OCI-LY3 (cell line): ENCODE measurements at regions not wholly inside any gene's neighbourhood (a gene's known extent, or its start where the extent isn't known, plus 50 kb on each side); places are given as distances from the start of the nearest gene placed in this dataset.

Experiments
- H2AFZ ChIP-seq: fragments of 200-600, 300-600 bp; shearing (Covaris generic); 2 replicates; pipeline ENCODE4 v1.6.0; 2014; ENCODE audit warnings: antibody characterized with exemption, low read depth, low read length
- H3K27ac ChIP-seq: fragments of 200-600, 300-600 bp; sonication (generic); 2 replicates; pipeline ENCODE4 v1.5.1; 2014; ENCODE audit warnings: mild to moderate bottlenecking, low read length, moderate library complexity, mixed read lengths
- H3K27me3 ChIP-seq: fragments of 200-600, 300-600 bp; sonication (generic); 2 replicates; pipeline ENCODE4 v1.6.1; 2014; ENCODE audit warnings: low read depth, low read length, mixed read lengths
- H3K36me3 ChIP-seq: fragments of 200-600, 300-600 bp; sonication (generic); replicated peaks from 2 replicates; pipeline ENCODE3; 2014; ENCODE audit warnings: low read depth, low read length, mixed read lengths
- H3K4me1 ChIP-seq: fragments of 300-600, 200-600 bp; sonication (generic); 2 replicates; pipeline ENCODE4 v1.6.1; 2014; ENCODE audit warnings: low read length, mixed read lengths
- H3K4me2 ChIP-seq: fragments of 200-600, 300-600 bp; sonication (generic); 2 replicates; pipeline ENCODE4 v1.6.1; 2014; ENCODE audit warnings: low read length, mixed read lengths
- H3K4me3 ChIP-seq: fragments of 300-600, 200-600 bp; sonication (generic); 2 replicates; pipeline ENCODE4 v1.5.1; 2014; ENCODE audit warnings: antibody characterized with exemption, mild to moderate bottlenecking, low read length, moderate library complexity
- H3K79me2 ChIP-seq: fragments of 300-600, 200-600 bp; shearing (Covaris generic); 2 replicates; pipeline ENCODE4 v1.6.1; 2014; ENCODE audit warnings: mild to moderate bottlenecking, low read length, mixed read lengths
- H3K9ac ChIP-seq: fragments of 300-600, 200-600 bp; shearing (Covaris generic); 2 replicates; pipeline ENCODE4 v1.6.0; 2014; ENCODE audit warnings: mild to moderate bottlenecking, low read length, moderate library complexity
- H3K9me3 ChIP-seq: fragments of 200-600, 300-600 bp; shearing (Covaris generic); 2 replicates; pipeline ENCODE4 v1.6.1; 2014; ENCODE audit warnings: low read length, mixed read lengths; ENCODE audit not compliant: insufficient read depth
- H4K20me1 ChIP-seq: fragments of 200-600, 300-600 bp; sonication (generic); 2 replicates; pipeline ENCODE4 v1.6.1; 2016; ENCODE audit warnings: low read length, mixed read lengths; ENCODE audit not compliant: insufficient read depth
- CTCF ChIP-seq: fragments of 200-600, 300-600 bp; sonication (generic); IDR thresholded peaks from 2 replicates; pipeline ENCODE4 v1.5.1; 2014; ENCODE audit warnings: antibody characterized with exemption, low read length, low read depth
- EZH2phosphoT487 ChIP-seq: fragments of 200-600 bp; shearing (Covaris generic); IDR thresholded peaks from 2 replicates; pipeline ENCODE4 v1.6.1; 2018; ENCODE audit warnings: antibody characterized with exemption, mixed run types, low read depth

DNA sequence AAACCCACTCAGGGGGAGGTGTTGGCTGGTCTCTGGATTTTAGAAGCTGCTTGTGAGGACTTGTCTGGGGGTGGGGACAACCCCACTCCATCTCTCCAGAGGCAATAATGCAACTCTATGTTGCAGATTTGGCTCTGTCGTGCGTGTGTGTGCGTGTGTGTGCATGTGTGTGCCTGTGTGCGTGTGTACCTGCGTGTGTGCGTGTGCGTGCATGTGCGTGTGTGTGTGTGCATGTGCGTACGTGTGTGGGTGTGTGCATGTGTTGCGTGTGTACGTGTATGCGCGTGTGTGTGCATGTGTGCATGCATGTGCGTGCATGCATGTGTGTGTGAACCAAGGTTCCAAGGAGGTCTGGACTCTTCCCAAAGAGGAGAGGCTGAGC, 120.4 kb upstream of the LHX1 start:
- no peaks in the 10 kb centered on the region for H3K9me3 ChIP-seq
- H2AFZ ChIP-seq = no peak overlapping the region
- H3K79me2 ChIP-seq = no peaks in the 10 kb centered on the region
- H3K9ac ChIP-seq = no peak overlapping the region
- H3K27me3 ChIP-seq = peaks cover 9% of the 10 kb centered on the region
- H4K20me1 ChIP-seq = no peaks in the 10 kb centered on the region
- no peak overlapping the region for H3K4me3 ChIP-seq
- H3K4me2 ChIP-seq = no peak overlapping the region
- no peak for TF ChIP-seq EZH2phosphoT487
- no peak for TF ChIP-seq CTCF
- no peaks in the 10 kb centered on the region for H3K4me1 ChIP-seq
- no peak overlapping the region for H3K27ac ChIP-seq
- no peaks in the 10 kb centered on the region for H3K36me3 ChIP-seq

DNA sequence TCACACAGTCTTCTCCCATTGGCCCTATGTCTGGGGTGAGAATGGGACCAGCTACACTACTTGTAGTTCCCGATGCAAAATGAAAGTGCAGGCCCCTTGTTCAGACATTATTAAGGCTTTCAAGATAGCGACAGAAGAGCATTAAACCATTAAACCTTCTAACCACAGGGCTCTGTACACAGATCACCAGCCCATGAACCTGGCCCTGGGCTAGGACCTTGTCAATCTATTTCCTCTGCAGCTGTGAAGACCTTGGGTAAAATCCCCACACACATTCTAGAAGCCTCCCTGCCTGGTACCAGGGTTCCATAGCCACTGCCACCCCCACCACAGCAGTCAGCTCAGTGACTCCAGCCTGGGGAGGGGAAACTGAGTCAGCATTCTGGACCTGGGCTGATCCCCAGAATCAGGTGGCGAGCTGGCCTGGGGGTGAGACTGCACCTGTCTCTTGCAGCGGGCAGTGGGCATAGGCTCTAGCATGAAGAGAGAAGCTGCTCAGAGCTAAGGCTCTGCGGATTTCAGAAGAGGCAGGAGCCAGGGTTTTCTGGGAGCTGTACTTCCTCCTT, 119.7 kb upstream of the LHX1 start:
- Histone ChIP-seq H3K9ac (no peak overlapping the region), H3K36me3 (no peaks in the 10 kb centered on the region), H3K4me3 (no peak overlapping the region), H3K79me2 (no peaks in the 10 kb centered on the region), H4K20me1 (no peaks in the 10 kb centered on the region), H2AFZ (no peak overlapping the region), H3K4me2 (no peak overlapping the region), H3K9me3 (no peaks in the 10 kb centered on the region), H3K27ac (no peak overlapping the region), H3K4me1 (no peaks in the 10 kb centered on the region), H3K27me3 (peaks cover 8% of the 10 kb centered on the region; the same call in 1 of the 2 replicates)
- no peak for TF ChIP-seq EZH2phosphoT487
- TF ChIP-seq CTCF = no peak

- TF ChIP-seq EZH2phosphoT487 = no peak
- no peaks in the 10 kb centered on the region for H3K9me3 ChIP-seq
These were observed 119.0 kb upstream of the LHX1 start for GRCh38 chr17:36818134-36818825.

DNA sequence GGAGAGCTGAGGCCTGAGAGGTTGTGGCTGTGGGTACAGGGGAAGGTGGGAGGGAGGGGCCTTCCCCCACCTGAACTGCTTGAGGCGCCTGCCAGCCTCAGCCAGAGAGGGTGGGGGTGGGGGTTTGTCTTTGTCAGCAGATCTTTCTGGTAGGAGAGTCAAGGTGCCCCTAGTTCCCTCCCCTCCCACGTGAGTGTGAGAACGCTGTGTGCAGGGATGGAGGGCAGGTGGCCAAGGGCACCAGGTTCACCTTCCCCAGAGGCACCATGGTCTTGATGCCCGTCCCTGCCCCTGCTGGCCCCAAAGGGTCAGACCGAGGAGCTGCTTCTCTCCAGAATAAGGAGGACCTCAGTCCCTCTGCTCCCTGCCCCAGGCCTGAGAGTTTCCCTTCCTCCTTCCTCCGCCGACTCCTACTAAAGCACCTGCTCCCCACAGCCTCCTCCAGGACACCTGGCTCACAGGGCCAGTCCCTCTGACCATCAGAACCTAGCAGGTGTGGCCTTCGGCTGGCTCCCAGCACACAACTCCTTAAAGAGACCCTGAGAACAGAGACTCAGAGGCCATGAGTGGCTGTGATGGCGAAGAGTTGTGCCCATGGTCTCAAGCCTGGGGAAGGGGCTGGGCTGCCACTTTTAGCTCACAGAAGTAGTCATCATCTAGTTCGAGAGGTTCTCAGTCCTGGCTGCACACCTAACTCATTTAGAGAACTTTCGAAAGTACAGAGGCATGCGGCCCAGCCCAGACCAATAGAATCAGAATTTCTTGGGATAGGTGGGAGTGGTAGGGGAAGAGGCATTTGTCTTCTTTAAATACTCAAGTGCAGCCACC, 113.2 kb upstream of the LHX1 start:
- Histone ChIP-seq H3K9ac (peak overlapping the region; percentile 29; the same call in 1 of the 2 replicates), H3K27me3 (peaks cover 8% of the 10 kb centered on the region; the same call in 1 of the 2 replicates), H3K4me2 (peak overlapping the region; percentile 61), H3K4me3 (peak overlapping the region; percentile 38; the same call in 1 of the 2 replicates), H3K9me3 (no peaks in the 10 kb centered on the region), H3K27ac (no peak overlapping the region), H3K79me2 (no peaks in the 10 kb centered on the region), H3K36me3 (no peaks in the 10 kb centered on the region), H2AFZ (peak overlapping the region; percentile 78), H4K20me1 (no peaks in the 10 kb centered on the region), H3K4me1 (peaks cover 13% of the 10 kb centered on the region)
- TF ChIP-seq EZH2phosphoT487 = no peak

More at GRCh38 chr17:36818134-36818825, 119.0 kb upstream of the LHX1 start:
- no peak overlapping the region for H3K9ac ChIP-seq
- no peak overlapping the region for H3K4me2 ChIP-seq
- H3K4me1 ChIP-seq = peaks cover 2% of the 10 kb centered on the region
- H2AFZ ChIP-seq = no peak overlapping the region
- no peaks in the 10 kb centered on the region for H3K36me3 ChIP-seq
- H4K20me1 ChIP-seq = no peaks in the 10 kb centered on the region
- no peak overlapping the region for H3K4me3 ChIP-seq
- H3K79me2 ChIP-seq = no peaks in the 10 kb centered on the region
- no peak overlapping the region for H3K27ac ChIP-seq
- peaks cover 8% of the 10 kb centered on the region; the same call in 1 of the 2 replicates for H3K27me3 ChIP-seq
